DND-41 (cell line): ENCODE measurements at regions not wholly inside any gene's neighbourhood (a gene's known extent, or its start where the extent isn't known, plus 50 kb on each side); places are given as distances from the start of the nearest gene placed in this dataset.

Source experiments
- ATAC-seq: fragments of 200-7000 bp; cut with Tn5 transposase; 3 replicates; pipeline ENCODE4 v1.9.1; 2021; ENCODE audit warnings: low read depth; ENCODE audit not compliant: insufficient read depth
- DNase-seq: peaks from one replicate; pipeline ENCODE4 v3.0.0-alpha.2; 2020
- H2AFZ ChIP-seq: 2 replicates; pipeline ENCODE4 v1.6.0; 2012; ENCODE audit warnings: low read depth, low read length
- H3K27ac ChIP-seq: 2 replicates; pipeline ENCODE4 v1.5.1; 2012; ENCODE audit warnings: low read length, inconsistent platforms
- H3K27me3 ChIP-seq: fragments of 200-600 bp; sonication (generic); 2 replicates; pipeline ENCODE4 v1.6.0; 2012; ENCODE audit warnings: low read length, mild to moderate bottlenecking, inconsistent platforms; ENCODE audit not compliant: insufficient read depth, poor library complexity
- H3K36me3 ChIP-seq: 2 replicates; pipeline ENCODE4 v1.5.1; 2012; ENCODE audit warnings: low read length, inconsistent platforms; ENCODE audit not compliant: insufficient read depth
- H3K4me1 ChIP-seq: 2 replicates; pipeline ENCODE4 v1.5.1; 2012; ENCODE audit warnings: mild to moderate bottlenecking, low read length; ENCODE audit not compliant: insufficient read depth
- H3K4me2 ChIP-seq: 2 replicates; pipeline ENCODE4 v1.6.0; 2012; ENCODE audit warnings: mild to moderate bottlenecking, moderate library complexity, low read length, inconsistent platforms; ENCODE audit not compliant: insufficient read depth
- H3K4me3 ChIP-seq, 2 experiments: fragments of 200-600 bp in 1 of 2; shearing (Covaris generic) in 1 of 2; 2 replicates each; pipeline ENCODE4 v1.5.1; 2012 to 2016; ENCODE audit warnings: inconsistent platforms in 2 of 2, low read length in 2 of 2, mild to moderate bottlenecking in 2 of 2, low read depth in 1 of 2, moderate library complexity in 1 of 2
- H3K79me2 ChIP-seq: 2 replicates; pipeline ENCODE4 v1.6.0; 2012; ENCODE audit warnings: low read length, inconsistent platforms; ENCODE audit not compliant: insufficient read depth
- H3K9ac ChIP-seq: 2 replicates; pipeline ENCODE4 v1.6.0; 2012; ENCODE audit warnings: low read depth, mild to moderate bottlenecking, inconsistent platforms, low read length, moderate library complexity
- H3K9me3 ChIP-seq: 2 replicates; pipeline ENCODE4 v1.5.1; 2012; ENCODE audit warnings: low read length, moderate library complexity, mild to moderate bottlenecking, inconsistent platforms; ENCODE audit not compliant: insufficient read depth, severe bottlenecking
- H4K20me1 ChIP-seq: 2 replicates; pipeline ENCODE4 v1.6.0; 2012; ENCODE audit warnings: low read length; ENCODE audit not compliant: insufficient read depth
- EZH2 ChIP-seq: IDR thresholded peaks from 3 replicates; pipeline ENCODE4 v1.6.1; 2012; ENCODE audit warnings: borderline replicate concordance, low read depth, mild to moderate bottlenecking, moderate library complexity, low read length, inconsistent platforms; ENCODE audit not compliant: severe bottlenecking
- TF ChIP-seq, protein P1 (sequence below): IDR thresholded peaks from 2 replicates; pipeline ENCODE4 v1.5.1; 2012; ENCODE audit warnings: borderline replicate concordance, low read length, moderate library complexity, mild to moderate bottlenecking; ENCODE audit not compliant: poor library complexity, severe bottlenecking; ENCODE audit errors: extremely low read depth

GRCh38 chr22:49641770-49642313, 185.8 kb downstream of the BRD1 start:
- no peak overlapping the region for H3K9ac ChIP-seq
- no peak overlapping the region for H3K27ac ChIP-seq
- no peaks in the 10 kb centered on the region for H3K27me3 ChIP-seq
- no peaks in the 10 kb centered on the region; the same call in 1 of the 2 replicates for H4K20me1 ChIP-seq
- no peak overlapping the region for H3K4me2 ChIP-seq
- H3K79me2 ChIP-seq, result no peaks in the 10 kb centered on the region
- H3K36me3 ChIP-seq, result no peaks in the 10 kb centered on the region
- no peak overlapping the region for H3K4me3 ChIP-seq
- no peaks in the 10 kb centered on the region for H3K9me3 ChIP-seq
- no peak for TF ChIP-seq EZH2
- TF ChIP-seq, protein P1, sequence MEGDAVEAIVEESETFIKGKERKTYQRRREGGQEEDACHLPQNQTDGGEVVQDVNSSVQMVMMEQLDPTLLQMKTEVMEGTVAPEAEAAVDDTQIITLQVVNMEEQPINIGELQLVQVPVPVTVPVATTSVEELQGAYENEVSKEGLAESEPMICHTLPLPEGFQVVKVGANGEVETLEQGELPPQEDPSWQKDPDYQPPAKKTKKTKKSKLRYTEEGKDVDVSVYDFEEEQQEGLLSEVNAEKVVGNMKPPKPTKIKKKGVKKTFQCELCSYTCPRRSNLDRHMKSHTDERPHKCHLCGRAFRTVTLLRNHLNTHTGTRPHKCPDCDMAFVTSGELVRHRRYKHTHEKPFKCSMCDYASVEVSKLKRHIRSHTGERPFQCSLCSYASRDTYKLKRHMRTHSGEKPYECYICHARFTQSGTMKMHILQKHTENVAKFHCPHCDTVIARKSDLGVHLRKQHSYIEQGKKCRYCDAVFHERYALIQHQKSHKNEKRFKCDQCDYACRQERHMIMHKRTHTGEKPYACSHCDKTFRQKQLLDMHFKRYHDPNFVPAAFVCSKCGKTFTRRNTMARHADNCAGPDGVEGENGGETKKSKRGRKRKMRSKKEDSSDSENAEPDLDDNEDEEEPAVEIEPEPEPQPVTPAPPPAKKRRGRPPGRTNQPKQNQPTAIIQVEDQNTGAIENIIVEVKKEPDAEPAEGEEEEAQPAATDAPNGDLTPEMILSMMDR, result no peak
- no peaks in the 10 kb centered on the region for H3K4me1 ChIP-seq
- DNase-seq, result no peak
- H2AFZ ChIP-seq, result no peak overlapping the region
- no peak for ATAC-seq

DNA sequence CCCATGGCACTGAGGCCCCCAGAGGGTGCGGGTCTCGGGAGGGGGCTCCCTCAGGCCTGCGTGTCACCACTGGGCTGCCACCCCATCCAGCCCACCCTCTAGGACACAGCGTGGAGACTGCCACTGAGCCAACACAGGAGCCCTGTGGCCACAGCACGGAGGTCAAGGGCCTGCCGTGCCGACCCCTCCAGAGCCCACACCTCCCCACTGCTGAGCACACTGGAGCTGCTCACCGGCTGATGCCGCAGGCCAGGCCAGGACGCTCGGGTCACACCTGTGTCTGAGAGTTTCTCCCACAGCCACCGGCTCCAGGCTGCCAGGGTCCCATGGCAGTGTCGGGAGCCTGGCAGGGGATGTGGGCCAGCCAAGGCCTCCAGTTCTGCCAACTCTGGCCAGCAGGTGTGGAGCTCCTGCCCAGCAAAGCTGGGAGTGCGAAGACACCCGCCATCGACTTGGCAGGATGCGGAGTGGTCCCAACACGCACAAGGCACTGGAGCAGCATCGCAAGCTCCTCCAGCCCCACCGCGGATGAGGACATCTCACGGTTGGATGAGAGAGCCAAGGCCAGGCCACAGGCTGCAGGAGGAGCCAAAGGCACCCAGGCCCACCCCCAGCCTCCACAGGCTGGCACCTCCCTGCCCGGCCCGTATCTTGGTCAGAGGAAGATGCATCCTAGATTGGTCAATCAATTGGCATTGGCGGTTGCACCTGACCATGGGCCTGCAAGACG, 187.1 kb downstream of the BRD1 start:
- no peak overlapping the region for H3K9ac ChIP-seq
- no peaks in the 10 kb centered on the region for H3K79me2 ChIP-seq
- H3K4me3 ChIP-seq, result no peak overlapping the region
- peaks cover 3% of the 10 kb centered on the region; the same call in 1 of the 2 replicates for H4K20me1 ChIP-seq
- H3K9me3 ChIP-seq, result no peaks in the 10 kb centered on the region
- no peaks in the 10 kb centered on the region for H3K36me3 ChIP-seq
- no peaks in the 10 kb centered on the region for H3K27me3 ChIP-seq
- TF ChIP-seq EZH2, result no peak
- H3K27ac ChIP-seq, result no peak overlapping the region
- ATAC-seq, result no peak
- no peak overlapping the region for H3K4me2 ChIP-seq
- no peak for DNase-seq
- no peak overlapping the region for H2AFZ ChIP-seq
- no peaks in the 10 kb centered on the region for H3K4me1 ChIP-seq

- no peaks in the 10 kb centered on the region for H3K4me1 ChIP-seq
- H3K4me3 ChIP-seq, result no peak overlapping the region
- no peak overlapping the region for H3K27ac ChIP-seq
- DNase-seq, result no peak
- no peaks in the 10 kb centered on the region for H3K79me2 ChIP-seq
- TF ChIP-seq EZH2, result no peak
- TF ChIP-seq, protein P1, result no peak
- ATAC-seq, result no peak
- H4K20me1 ChIP-seq, result peaks cover 3% of the 10 kb centered on the region; the same call in 1 of the 2 replicates
- no peaks in the 10 kb centered on the region for H3K36me3 ChIP-seq
- H3K9ac ChIP-seq, result no peak overlapping the region
- no peak overlapping the region for H2AFZ ChIP-seq
- no peaks in the 10 kb centered on the region for H3K27me3 ChIP-seq
- H3K9me3 ChIP-seq, result no peaks in the 10 kb centered on the region
- no peak overlapping the region for H3K4me2 ChIP-seq
Observed at GRCh38 chr22:49639956-49640355, 187.7 kb downstream of the BRD1 start.

DNA sequence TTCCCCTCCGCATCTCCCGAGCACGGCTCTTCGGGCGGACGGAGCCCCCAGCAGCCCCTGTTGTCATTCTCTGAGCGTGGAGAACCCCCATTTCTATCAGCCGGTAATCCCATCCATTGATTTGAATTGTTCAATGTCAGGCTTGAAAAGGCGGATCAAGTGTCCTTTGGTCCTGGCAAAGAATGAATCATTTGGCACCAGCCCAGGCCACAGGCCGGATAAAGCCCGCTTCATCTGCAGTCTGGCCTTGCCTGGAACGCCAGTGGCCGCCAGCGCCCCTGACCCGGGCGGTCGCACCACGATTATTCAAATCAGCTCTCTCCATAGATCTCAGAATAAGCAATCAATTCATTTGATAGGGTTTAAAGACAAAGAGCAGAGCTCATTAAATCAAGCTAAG, 188.9 kb downstream of the BRD1 start:
- Histone ChIP-seq H3K4me1 (no peaks in the 10 kb centered on the region), H3K36me3 (no peaks in the 10 kb centered on the region), H3K27ac (no peak overlapping the region), H3K4me2 (no peak overlapping the region), H2AFZ (no peak overlapping the region), H3K79me2 (no peaks in the 10 kb centered on the region), H3K9me3 (no peaks in the 10 kb centered on the region), H3K27me3 (no peaks in the 10 kb centered on the region), H3K4me3 (no peak overlapping the region), H4K20me1 (peaks cover 3% of the 10 kb centered on the region; the same call in 1 of the 2 replicates), H3K9ac (no peak overlapping the region)
- no peak for ATAC-seq
- TF ChIP-seq, protein P1, result no peak
- DNase-seq, result no peak
